ENCODE measurements at regions not wholly inside any gene's neighbourhood (a gene's known extent, or its start where the extent isn't known, plus 50 kb on each side); places are given as distances from the start of the nearest gene placed in this dataset.

DNA sequence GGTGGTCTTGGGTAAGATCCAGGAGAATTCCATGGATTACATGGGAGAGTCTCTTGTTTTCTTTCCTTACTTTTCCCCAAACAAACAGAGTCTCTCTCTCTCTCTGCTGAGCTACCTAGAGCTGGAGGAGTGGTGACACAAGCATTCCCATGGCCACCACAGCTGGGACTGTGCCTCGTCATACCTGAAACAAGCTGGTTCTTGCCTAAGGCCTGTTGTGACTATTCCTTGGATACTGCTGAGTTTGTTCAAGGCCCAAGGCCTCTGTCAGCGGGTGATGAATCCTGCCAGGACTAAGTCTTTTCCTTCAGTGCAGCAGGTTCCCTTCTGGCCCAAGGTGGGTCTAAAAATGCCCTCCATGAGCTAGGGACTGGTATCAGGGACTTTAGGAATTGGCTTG lies 378.1 kb upstream of the ZNF385D start:
- Histone ChIP-seq H2AFZ (ENCODE audit: low read length) (no peak overlapping the region), H3K4me1 (ENCODE audit: insufficient read depth, low read length) (no peaks in the 10 kb centered on the region), H3K56ac (ENCODE audit: insufficient read length, low read depth, low read length) (no peak overlapping the region), H3K27me3 (ENCODE audit: insufficient read depth, low read length) (no peaks in the 10 kb centered on the region), H3K14ac (ENCODE audit: insufficient read depth, low read length) (no peak overlapping the region), H3K18ac (ENCODE audit: insufficient read length, low read depth, low read length) (no peak overlapping the region), H4K20me1 (ENCODE audit: control insufficient read depth, insufficient read depth, insufficient read length) (no peaks in the 10 kb centered on the region), H3K4me2 (ENCODE audit: insufficient read depth, insufficient read length, low read length) (no peak overlapping the region), H2BK12ac (ENCODE audit: insufficient read length, low read depth, low read length) (no peak overlapping the region), H3K23ac (ENCODE audit: insufficient read length, low read depth, low read length) (no peak overlapping the region), H4K8ac (replicated peaks; ENCODE audit: insufficient read length, low read depth, low read length) (no peak overlapping the region), H4K91ac (ENCODE audit: insufficient read length, low read depth, low read length) (no peak overlapping the region), H2BK120ac (ENCODE audit: low read depth, low read length, poor library complexity, severe bottlenecking) (no peak overlapping the region), H3K79me1 (ENCODE audit: insufficient read depth, low read depth, low read length, poor library complexity, severe bottlenecking) (no peaks in the 10 kb centered on the region), H3K9ac (ENCODE audit: extremely low read depth, insufficient read length, low read length) (no peak overlapping the region), H3K9me3 (ENCODE audit: control insufficient read depth, low read depth, low read length) (no peaks in the 10 kb centered on the region), H4K5ac (ENCODE audit: insufficient read length, low read depth, low read length) (no peak overlapping the region), H2AK5ac (ENCODE audit: insufficient read length, low read length) (no peak overlapping the region), H2BK5ac (ENCODE audit: insufficient read length, low read length) (no peak overlapping the region), H3K79me2 (ENCODE audit: insufficient read depth, low read length) (no peaks in the 10 kb centered on the region), H3K4ac (ENCODE audit: low read depth, low read length) (no peak overlapping the region), H3K23me2 (ENCODE audit: insufficient read length, low read depth, low read length, poor library complexity, severe bottlenecking) (no peaks in the 10 kb centered on the region), H2BK20ac (ENCODE audit: low read depth, low read length, poor library complexity, severe bottlenecking) (no peak overlapping the region), H3K27ac (ENCODE audit: insufficient read length, low read depth, low read length) (no peak overlapping the region), H3T11ph (ENCODE audit: low read length) (no peak overlapping the region), H2BK15ac (ENCODE audit: low read depth, low read length) (no peak overlapping the region)
- Mint-ChIP-seq H3K4me1 (no peaks in the 10 kb centered on the region), H3K36me3 (ENCODE audit: insufficient read depth in 1 of 3, low read depth in 3 of 3) (no peaks in the 10 kb centered on the region), H3K4me3 (no peak overlapping the region), H3K27me3 (ENCODE audit: low read depth) (no peaks in the 10 kb centered on the region), H3K27ac (no peak overlapping the region), H3K9me3 (no peaks in the 10 kb centered on the region)
- DNase-seq: no peak
- no peak for TF ChIP-seq CTCF (conservative IDR thresholded peaks at IDR 0.05)
- no CpG with 5 or more reads among the region's 2 CpGs for WGBS (ENCODE audit: extremely low coverage, insufficient read length, low lambda C conversion rate)
